ENCODE measurements at regions not wholly inside any gene's neighbourhood (a gene's known extent, or its start where the extent isn't known, plus 50 kb on each side); places are given as distances from the start of the nearest gene placed in this dataset.

DNA sequence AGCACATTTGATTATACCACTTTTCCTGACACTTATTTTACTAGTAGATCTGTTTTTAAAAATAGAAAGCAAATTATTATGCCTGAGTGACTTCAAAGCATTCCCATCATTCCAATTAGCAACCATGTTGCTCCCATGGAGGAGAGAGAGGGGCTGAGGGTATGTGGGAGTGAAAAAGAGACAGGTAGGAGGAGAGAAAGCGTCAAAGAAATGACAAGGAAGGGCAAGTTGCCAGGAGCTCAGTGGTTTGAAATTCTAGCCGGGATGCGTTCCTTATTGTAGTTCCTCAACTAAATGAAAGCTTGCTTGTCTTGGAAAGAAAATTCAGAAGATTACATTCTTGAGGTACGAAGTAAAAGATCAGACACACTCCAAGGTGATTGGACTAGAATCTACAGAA, 92.4 kb upstream of the PKP2 start:
- in situ Hi-C loops (cut with HindIII; ENCODE audit: low sequenced_read_pairs), result no loop called here
- no peak for DNase-seq (ENCODE audit: low read depth, low spot score)
- TF ChIP-seq, protein P1, sequence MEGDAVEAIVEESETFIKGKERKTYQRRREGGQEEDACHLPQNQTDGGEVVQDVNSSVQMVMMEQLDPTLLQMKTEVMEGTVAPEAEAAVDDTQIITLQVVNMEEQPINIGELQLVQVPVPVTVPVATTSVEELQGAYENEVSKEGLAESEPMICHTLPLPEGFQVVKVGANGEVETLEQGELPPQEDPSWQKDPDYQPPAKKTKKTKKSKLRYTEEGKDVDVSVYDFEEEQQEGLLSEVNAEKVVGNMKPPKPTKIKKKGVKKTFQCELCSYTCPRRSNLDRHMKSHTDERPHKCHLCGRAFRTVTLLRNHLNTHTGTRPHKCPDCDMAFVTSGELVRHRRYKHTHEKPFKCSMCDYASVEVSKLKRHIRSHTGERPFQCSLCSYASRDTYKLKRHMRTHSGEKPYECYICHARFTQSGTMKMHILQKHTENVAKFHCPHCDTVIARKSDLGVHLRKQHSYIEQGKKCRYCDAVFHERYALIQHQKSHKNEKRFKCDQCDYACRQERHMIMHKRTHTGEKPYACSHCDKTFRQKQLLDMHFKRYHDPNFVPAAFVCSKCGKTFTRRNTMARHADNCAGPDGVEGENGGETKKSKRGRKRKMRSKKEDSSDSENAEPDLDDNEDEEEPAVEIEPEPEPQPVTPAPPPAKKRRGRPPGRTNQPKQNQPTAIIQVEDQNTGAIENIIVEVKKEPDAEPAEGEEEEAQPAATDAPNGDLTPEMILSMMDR (IDR thresholded peaks at IDR 0.05; ENCODE audit: low read depth, low read length), result no peak
- H3K4me3 ChIP-seq (ENCODE audit: low read depth, low read length), result no peak overlapping the region

DNA sequence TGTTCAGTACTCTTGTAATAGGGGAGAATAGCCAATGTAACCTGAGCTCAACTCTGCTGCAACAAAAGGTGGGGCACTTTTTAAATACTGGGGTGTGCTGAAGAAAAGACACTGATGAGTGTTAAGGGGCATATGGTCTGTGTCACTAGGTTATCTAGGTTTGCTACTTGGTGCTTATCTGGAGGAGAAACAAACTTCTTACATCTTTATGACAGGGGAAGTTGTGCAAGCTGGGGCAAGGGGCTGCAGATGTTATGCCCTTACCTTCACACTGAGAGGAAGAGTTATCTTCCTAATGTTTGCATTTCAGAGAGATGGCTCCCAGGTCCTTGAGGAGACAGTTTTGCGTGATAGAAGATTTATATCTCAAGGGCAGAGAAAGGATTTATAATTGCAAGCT, 90.9 kb upstream of the PKP2 start:
- H3K4me3 ChIP-seq (ENCODE audit: low read depth, low read length), result no peak overlapping the region
- in situ Hi-C loops (cut with HindIII; ENCODE audit: low sequenced_read_pairs), result no loop called here
- TF ChIP-seq, protein P1 (IDR thresholded peaks at IDR 0.05; ENCODE audit: low read depth, low read length), result no peak
- no peak for DNase-seq (ENCODE audit: low read depth, low spot score)

DNA sequence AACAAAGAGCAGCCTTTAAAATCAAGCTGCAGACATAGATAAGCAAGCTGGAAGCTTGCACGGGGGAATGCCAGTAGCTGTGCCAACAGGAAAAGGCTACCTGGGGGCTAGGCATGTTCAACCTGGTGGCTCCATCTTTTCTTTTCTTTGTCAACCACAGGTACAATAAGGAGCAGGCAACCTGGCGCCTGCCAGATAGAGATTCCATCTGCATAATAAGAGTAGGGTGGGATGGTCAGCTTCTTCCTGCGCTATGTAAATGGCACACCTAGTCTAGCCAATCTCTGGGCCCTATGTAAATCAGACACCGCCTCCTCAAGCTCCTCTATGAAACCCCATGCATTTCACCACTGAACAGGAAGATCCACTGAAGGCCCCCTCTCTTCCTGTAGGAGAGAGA, 87.4 kb upstream of the PKP2 start:
- TF ChIP-seq, protein P1 (IDR thresholded peaks at IDR 0.05; ENCODE audit: low read depth, low read length), result no peak
- DNase-seq (ENCODE audit: low read depth, low spot score), result no peak
- H3K4me3 ChIP-seq (ENCODE audit: low read depth, low read length), result no peak overlapping the region
- in situ Hi-C loops (cut with HindIII; ENCODE audit: low sequenced_read_pairs), result no loop called here

DNA sequence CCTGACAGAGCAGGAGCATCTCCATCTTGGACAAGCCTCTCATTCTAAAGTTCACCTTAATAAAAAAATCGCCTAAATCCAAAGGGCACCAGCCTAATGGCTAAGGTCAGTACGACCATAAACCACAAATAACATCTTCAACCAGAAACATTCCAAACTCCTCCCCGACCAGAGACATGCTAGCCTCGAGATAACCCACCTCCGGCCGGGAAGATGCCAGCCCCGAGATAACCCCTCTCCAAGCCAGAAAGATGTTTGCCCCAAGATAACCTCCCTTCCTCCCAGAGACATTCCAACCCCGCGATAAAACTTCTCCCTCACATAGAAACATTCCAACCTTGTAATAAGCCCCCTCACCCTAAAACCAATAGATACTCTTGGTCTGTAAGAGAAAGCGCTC, 86.8 kb upstream of the PKP2 start:
- TF ChIP-seq, protein P1 (IDR thresholded peaks at IDR 0.05; ENCODE audit: low read depth, low read length), result no peak
- in situ Hi-C loops (cut with HindIII; ENCODE audit: low sequenced_read_pairs), result no loop called here
- H3K4me3 ChIP-seq (ENCODE audit: low read depth, low read length), result no peak overlapping the region
- no peak for DNase-seq (ENCODE audit: low read depth, low spot score)

DNA sequence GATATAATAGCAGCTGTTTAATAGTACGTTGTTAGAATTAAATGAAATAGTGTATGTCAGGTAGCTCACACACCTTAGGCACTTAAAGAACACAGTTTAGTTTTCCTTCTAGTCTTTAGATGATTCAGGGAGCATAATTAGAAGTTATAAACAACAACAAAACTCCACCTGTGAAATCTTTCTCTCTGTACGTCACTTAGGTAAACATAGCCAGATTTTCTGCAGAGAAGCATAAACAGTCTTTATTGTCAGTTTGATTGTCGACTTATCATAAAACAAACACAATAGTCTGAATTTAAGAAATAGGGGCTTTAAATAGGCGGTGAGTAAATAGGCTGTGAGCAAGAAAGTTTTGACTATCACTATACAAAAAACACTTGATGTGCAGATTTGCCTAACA, 84.6 kb upstream of the PKP2 start:
- no peak for DNase-seq (ENCODE audit: low read depth, low spot score)
- no peak overlapping the region for H3K4me3 ChIP-seq (ENCODE audit: low read depth, low read length)
- in situ Hi-C loops (cut with HindIII; ENCODE audit: low sequenced_read_pairs), result no loop called here
- TF ChIP-seq, protein P1 (IDR thresholded peaks at IDR 0.05; ENCODE audit: low read depth, low read length), result no peak

DNA sequence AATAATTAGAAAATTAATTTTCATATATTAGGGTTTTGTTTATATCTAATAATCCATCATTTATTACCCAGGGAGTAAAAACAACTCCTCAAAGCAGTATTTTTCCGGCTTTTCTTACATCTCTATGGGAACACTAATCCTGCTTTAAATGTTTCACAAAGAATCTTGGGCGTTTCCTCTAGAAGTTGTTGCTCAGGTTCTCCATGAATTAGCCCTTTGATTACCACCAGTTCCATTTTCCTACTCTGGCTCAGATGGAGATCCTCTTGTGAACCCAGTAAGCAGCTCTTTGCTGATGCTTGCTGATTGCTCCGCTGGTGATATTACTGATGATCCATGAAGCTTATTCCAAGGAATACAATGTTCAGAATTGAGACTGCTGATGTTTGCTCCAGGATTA, 78.5 kb upstream of the PKP2 start:
- TF ChIP-seq, protein P1 (IDR thresholded peaks at IDR 0.05; ENCODE audit: low read depth, low read length), result no peak
- in situ Hi-C loops (cut with HindIII; ENCODE audit: low sequenced_read_pairs), result no loop called here
- H3K4me3 ChIP-seq (ENCODE audit: low read depth, low read length), result no peak overlapping the region
- DNase-seq (ENCODE audit: low read depth, low spot score), result no peak
